H1 (cell line): ENCODE measurements at regions not wholly inside any gene's neighbourhood (a gene's known extent, or its start where the extent isn't known, plus 50 kb on each side); places are given as distances from the start of the nearest gene placed in this dataset.

Source experiments
- CTCF ChIA-PET: fragments of 300-600 bp; sonication (Branson Sonifier 250); formaldehyde crosslinking; loops from one replicate; lab custom pipeline; 2021; ENCODE audit not compliant: partially characterized antibody; lab: Charles Lee
- POLR2A ChIA-PET: fragments of 300-600 bp; sonication (Branson Sonifier 250); formaldehyde crosslinking; loops from one replicate; lab custom pipeline; 2021; ENCODE audit warnings: inconsistent platforms; ENCODE audit not compliant: partially characterized antibody; lab: Charles Lee
- DNase-seq, 2 experiments: peaks; one replicate each; pipeline versions ENCODE4 v3.0.0 to v3.0.0-alpha.2; 2010 to 2022; ENCODE audit warnings: low spot score in 2 of 2, low read depth in 1 of 2, mixed read lengths in 1 of 2
- FAIRE-seq: peaks from 2 replicates; lab custom pipeline; 2011; peaks lifted over from hg19 to GRCh38; lab: Jason Lieb, UNC
- H2AFZ ChIP-seq: 2 replicates; pipeline ENCODE4 v1.8.1; 2012; ENCODE audit warnings: low read length, inconsistent platforms
- H2AK5ac ChIP-seq: 2 replicates; pipeline ENCODE4 v1.6.1; 2013; ENCODE audit warnings: low read depth, low read length
- H2BK120ac ChIP-seq: replicated peaks from 2 replicates; pipeline ENCODE3; 2013; ENCODE audit warnings: low read depth, low read length, inconsistent platforms
- H2BK12ac ChIP-seq: 2 replicates; pipeline ENCODE4 v1.6.1; 2013; ENCODE audit warnings: low read depth, low read length
- H2BK15ac ChIP-seq: 2 replicates; pipeline ENCODE4 v1.6.1; 2013; ENCODE audit warnings: low read length
- H2BK20ac ChIP-seq: 2 replicates; pipeline ENCODE4 v1.6.1; 2013; ENCODE audit warnings: low read length
- H2BK5ac ChIP-seq: 2 replicates; pipeline ENCODE4 v1.6.1; 2013; ENCODE audit warnings: low read depth, low read length
- H3K14ac ChIP-seq: 2 replicates; pipeline ENCODE4 v1.6.1; 2013; ENCODE audit warnings: inconsistent platforms; ENCODE audit not compliant: insufficient read length
- H3K18ac ChIP-seq: 2 replicates; pipeline ENCODE4 v1.6.1; 2013; ENCODE audit warnings: low read length; ENCODE audit errors: extremely low read depth
- H3K23ac ChIP-seq: 2 replicates; pipeline ENCODE4 v1.6.1; 2013; ENCODE audit warnings: inconsistent platforms; ENCODE audit not compliant: insufficient read length
- H3K23me2 ChIP-seq: 2 replicates; pipeline ENCODE4 v1.6.1; 2013; ENCODE audit warnings: low read depth, low read length
- H3K27ac ChIP-seq: 2 replicates; pipeline ENCODE4 v1.6.1; 2011; ENCODE audit warnings: low read depth, low read length, inconsistent platforms
- H3K27me3 ChIP-seq, 4 experiments: replicated peaks in 1 of 4; 1 replicate in 1 of 4; 2 replicates in 3 of 4; pipeline versions ENCODE4 v1.6.1 to v1.8.1; 2011 to 2013; ENCODE audit warnings: low read length in 3 of 4, mild to moderate bottlenecking in 3 of 4, inconsistent platforms in 2 of 4, mixed read lengths in 2 of 4, moderate library complexity in 1 of 4; ENCODE audit not compliant: control insufficient read depth in 3 of 4, insufficient read depth in 3 of 4; ENCODE audit errors: extremely low read depth in 1 of 4
- H3K36me3 ChIP-seq, 4 experiments: 2 replicates each; pipeline versions ENCODE4 v1.6.1 to v1.8.1; 2011 to 2013; ENCODE audit warnings: mild to moderate bottlenecking in 4 of 4, low read length in 3 of 4, moderate library complexity in 2 of 4, control low read depth in 1 of 4, inconsistent platforms in 1 of 4; ENCODE audit not compliant: insufficient read depth in 4 of 4, control insufficient read depth in 2 of 4
- H3K4ac ChIP-seq: replicated peaks from 2 replicates; pipeline ENCODE3; 2013; ENCODE audit warnings: low read length, low read depth, mixed read lengths, inconsistent platforms; ENCODE audit not compliant: insufficient read length
- H3K4me1 ChIP-seq, 4 experiments: replicated peaks in 1 of 4; 1 replicate in 1 of 4; 2 replicates in 3 of 4; pipeline versions ENCODE4 v1.6.1 to v1.8.1; 2011 to 2013; ENCODE audit warnings: low read length in 3 of 4, inconsistent platforms in 2 of 4, mixed read lengths in 1 of 4; ENCODE audit not compliant: insufficient read depth in 4 of 4, control insufficient read depth in 3 of 4
- H3K4me2 ChIP-seq, 2 experiments: 2 replicates each; pipeline versions ENCODE4 v1.6.1 to v1.8.1; 2011 to 2013; ENCODE audit warnings: low read depth in 2 of 2, low read length in 2 of 2, control low read depth in 1 of 2, inconsistent platforms in 1 of 2, mild to moderate bottlenecking in 1 of 2; ENCODE audit not compliant: insufficient read depth in 1 of 2
- H3K4me3 ChIP-seq, 4 experiments: fragments of 200-600, 300-600 bp in 1 of 4; sonication (generic), shearing (Covaris generic), sonication (Bioruptor Twin) in 1 of 4; 2 replicates each; pipeline versions ENCODE4 v1.5.1 to v1.8.1; 2011 to 2016; ENCODE audit warnings: low read length in 4 of 4, low read depth in 3 of 4, control low read depth in 2 of 4, inconsistent platforms in 2 of 4, mild to moderate bottlenecking in 2 of 4, mixed read lengths in 1 of 4, moderate library complexity in 1 of 4; ENCODE audit not compliant: insufficient read depth in 2 of 4; ENCODE audit errors: extremely low read depth in 1 of 4
- H3K56ac ChIP-seq: replicated peaks from 2 replicates; pipeline ENCODE3; 2013; ENCODE audit warnings: low read depth, mild to moderate bottlenecking, mixed read lengths, low read length, inconsistent platforms; ENCODE audit not compliant: insufficient read length
- H3K79me1 ChIP-seq: 2 replicates; pipeline ENCODE4 v1.6.1; 2013; ENCODE audit warnings: low read depth, low read length, control low read depth
- H3K79me2 ChIP-seq, 2 experiments: 2 replicates each; pipeline versions ENCODE4 v1.6.1 to v1.8.1; 2012 to 2013; ENCODE audit warnings: low read length in 2 of 2, mild to moderate bottlenecking in 2 of 2, inconsistent platforms in 1 of 2; ENCODE audit not compliant: insufficient read depth in 2 of 2, control insufficient read depth in 1 of 2
- H3K9ac ChIP-seq, 4 experiments: replicated peaks in 1 of 4; 1 replicate in 1 of 4; 2 replicates in 3 of 4; pipeline versions ENCODE4 v1.6.1 to v1.8.1; 2011 to 2013; ENCODE audit warnings: low read depth in 3 of 4, low read length in 3 of 4, control low read depth in 2 of 4, mild to moderate bottlenecking in 2 of 4, moderate library complexity in 2 of 4, inconsistent platforms in 1 of 4; ENCODE audit errors: extremely low read depth in 1 of 4
- H3K9me3 ChIP-seq, 2 experiments: 2 replicates each; pipeline versions ENCODE4 v1.6.1 to v1.8.1; 2012 to 2013; ENCODE audit warnings: mild to moderate bottlenecking in 2 of 2, moderate library complexity in 2 of 2, control low read depth in 1 of 2, inconsistent platforms in 1 of 2, low read depth in 1 of 2, low read length in 1 of 2, mixed read lengths in 1 of 2; ENCODE audit not compliant: insufficient read depth in 2 of 2
- H4K20me1 ChIP-seq, 2 experiments: replicated peaks in 1 of 2; 2 replicates each; pipeline versions ENCODE3 to v1.8.1; 2011 to 2013; ENCODE audit warnings: inconsistent platforms in 2 of 2, low read length in 2 of 2, mild to moderate bottlenecking in 1 of 2; ENCODE audit not compliant: insufficient read depth in 2 of 2, control insufficient read depth in 1 of 2
- H4K5ac ChIP-seq: 2 replicates; pipeline ENCODE4 v1.6.1; 2013; ENCODE audit warnings: low read length, low read depth, mixed read lengths, inconsistent platforms; ENCODE audit not compliant: insufficient read length
- H4K8ac ChIP-seq: 2 replicates; pipeline ENCODE4 v1.8.0; 2013; ENCODE audit warnings: mild to moderate bottlenecking, moderate library complexity, low read length, inconsistent platforms; ENCODE audit not compliant: insufficient read depth; ENCODE audit errors: extremely low read depth
- H4K91ac ChIP-seq: replicated peaks from 2 replicates; pipeline ENCODE3; 2013; ENCODE audit warnings: low read length, mixed read lengths, inconsistent platforms; ENCODE audit not compliant: insufficient read length
- CHD1 ChIP-seq: IDR thresholded peaks from 2 replicates; pipeline ENCODE4 v1.6.1; 2012; ENCODE audit warnings: low read depth, low read length, improper control_type of control experiment
- KDM5A ChIP-seq: fragments of 200-600 bp; IDR thresholded peaks from 2 replicates; pipeline ENCODE4 v1.7.1; 2012; ENCODE audit warnings: mild to moderate bottlenecking, low read length, inconsistent platforms, mixed read lengths
- RNF2 ChIP-seq: fragments of 200-900, 300-1000 bp; sonication (generic); IDR thresholded peaks from 2 replicates; pipeline ENCODE4 v1.7.1; 2016; ENCODE audit warnings: borderline replicate concordance, low read depth, mild to moderate bottlenecking, antibody characterized with exemption, low read length; ENCODE audit not compliant: poor library complexity, severe bottlenecking; ENCODE audit errors: missing control alignments
- SAP30 ChIP-seq: fragments of 300-600 bp; sonication (generic); IDR thresholded peaks from 2 replicates; pipeline ENCODE4 v1.7.1; 2012; ENCODE audit warnings: low read length, moderate library complexity, mild to moderate bottlenecking, inconsistent platforms; ENCODE audit not compliant: insufficient read depth, insufficient replicate concordance
- TAF1 ChIP-seq: IDR thresholded peaks from 2 replicates; pipeline ENCODE4 v1.6.1; 2011; ENCODE audit warnings: mild to moderate bottlenecking, low read depth, low read length
- TAF7 ChIP-seq: optimal IDR thresholded peaks from 2 replicates; pipeline ENCODE3; 2011; ENCODE audit warnings: low read depth, mild to moderate bottlenecking, inconsistent platforms, low read length, moderate library complexity, borderline replicate concordance
- TCF12 ChIP-seq: IDR thresholded peaks from 2 replicates; pipeline ENCODE4 v1.6.1; 2011; ENCODE audit warnings: low read depth, mild to moderate bottlenecking, low read length
- YY1 ChIP-seq: IDR thresholded peaks from 2 replicates; pipeline ENCODE4 v1.6.1; 2011; ENCODE audit warnings: low read depth, mild to moderate bottlenecking, low read length
- WGBS, 2 experiments: shearing (Covaris generic) in 1 of 2; methylation state at CpG; one replicate each; pipeline versions ENCODE4 v1.1.6 to v1.1.7; 2013 to 2015; ENCODE audit warnings: low lambda C conversion rate in 2 of 2, mixed read lengths in 2 of 2, inconsistent platforms in 1 of 2, low coverage in 1 of 2, missing lambda C conversion rate in 1 of 2; ENCODE audit not compliant: insufficient replicate concordance in 2 of 2, insufficient coverage in 1 of 2, insufficient read length in 1 of 2; ENCODE audit errors: extremely low coverage in 1 of 2, missing lambda C conversion rate in 1 of 2; 5-methylcytosine and 5-hydroxymethylcytosine counted together
- TF ChIP-seq, protein P1 (sequence below), 3 experiments: IDR thresholded peaks; 1 replicate in 2 of 3; 2 replicates in 1 of 3; pipeline versions ENCODE4 v1.5.1 to v1.6.1; 2011; ENCODE audit warnings: low read length in 3 of 3, mild to moderate bottlenecking in 3 of 3, inconsistent platforms in 2 of 3, low read depth in 1 of 3, moderate library complexity in 1 of 3; ENCODE audit not compliant: insufficient read depth in 1 of 3; ENCODE audit errors: control extremely low read depth in 1 of 3
- TF ChIP-seq, protein P2 (sequence below): IDR thresholded peaks from 2 replicates; pipeline ENCODE4 v1.6.1; 2012; ENCODE audit warnings: low read length, inconsistent platforms

DNA sequence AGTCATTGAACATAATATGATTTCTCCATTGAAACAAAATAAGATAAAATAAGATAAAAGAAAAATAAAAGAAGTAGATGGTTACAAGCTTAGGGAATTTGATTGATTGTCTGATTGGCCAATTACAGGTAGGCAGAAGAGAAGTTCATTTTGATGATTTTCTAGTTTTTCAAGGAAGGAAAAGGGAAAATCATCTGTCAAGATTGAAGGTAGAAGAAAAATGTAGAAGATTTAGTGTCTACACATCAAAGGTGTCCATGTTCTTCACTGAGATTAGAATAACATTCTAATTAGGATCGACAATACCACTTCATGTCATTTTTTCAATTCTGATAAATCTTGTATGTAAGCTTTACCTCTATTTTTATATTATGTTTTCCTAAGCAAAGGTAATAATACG, 489.1 kb downstream of the PCDH18 start:
- Histone ChIP-seq H3K36me3 (no peaks in the 10 kb centered on the region), H2AK5ac (no peak overlapping the region), H2BK120ac (no peak overlapping the region), H3K14ac (no peak overlapping the region), H2BK15ac (no peak overlapping the region), H4K20me1 (no peaks in the 10 kb centered on the region), H3K27me3 (no peaks in the 10 kb centered on the region), H3K79me1 (no peaks in the 10 kb centered on the region), H4K5ac (no peak overlapping the region), H2AFZ (no peak overlapping the region), H4K91ac (no peak overlapping the region), H3K9ac (no peak overlapping the region), H3K9me3 (no peaks in the 10 kb centered on the region), H2BK20ac (no peak overlapping the region), H3K23ac (no peak overlapping the region), H3K18ac (no peak overlapping the region), H2BK12ac (no peak overlapping the region), H3K27ac (no peak overlapping the region), H3K56ac (no peak overlapping the region), H3K4me3 (no peak overlapping the region), H3K4ac (no peak overlapping the region), H3K79me2 (no peaks in the 10 kb centered on the region), H2BK5ac (no peak overlapping the region), H3K4me1 (no peaks in the 10 kb centered on the region), H4K8ac (no peak overlapping the region), H3K23me2 (no peaks in the 10 kb centered on the region), H3K4me2 (no peak overlapping the region)
- DNase-seq (no peak), FAIRE-seq (no peak)
- 85% methylated on average over 2 of the region's 2 CpGs; no CpG with 5 or more reads in 1 of the 2 experiments for WGBS, 2 experiments
- ChIA-PET POLR2A (no interaction called here), CTCF (no interaction called here)
- TF ChIP-seq, protein P1, sequence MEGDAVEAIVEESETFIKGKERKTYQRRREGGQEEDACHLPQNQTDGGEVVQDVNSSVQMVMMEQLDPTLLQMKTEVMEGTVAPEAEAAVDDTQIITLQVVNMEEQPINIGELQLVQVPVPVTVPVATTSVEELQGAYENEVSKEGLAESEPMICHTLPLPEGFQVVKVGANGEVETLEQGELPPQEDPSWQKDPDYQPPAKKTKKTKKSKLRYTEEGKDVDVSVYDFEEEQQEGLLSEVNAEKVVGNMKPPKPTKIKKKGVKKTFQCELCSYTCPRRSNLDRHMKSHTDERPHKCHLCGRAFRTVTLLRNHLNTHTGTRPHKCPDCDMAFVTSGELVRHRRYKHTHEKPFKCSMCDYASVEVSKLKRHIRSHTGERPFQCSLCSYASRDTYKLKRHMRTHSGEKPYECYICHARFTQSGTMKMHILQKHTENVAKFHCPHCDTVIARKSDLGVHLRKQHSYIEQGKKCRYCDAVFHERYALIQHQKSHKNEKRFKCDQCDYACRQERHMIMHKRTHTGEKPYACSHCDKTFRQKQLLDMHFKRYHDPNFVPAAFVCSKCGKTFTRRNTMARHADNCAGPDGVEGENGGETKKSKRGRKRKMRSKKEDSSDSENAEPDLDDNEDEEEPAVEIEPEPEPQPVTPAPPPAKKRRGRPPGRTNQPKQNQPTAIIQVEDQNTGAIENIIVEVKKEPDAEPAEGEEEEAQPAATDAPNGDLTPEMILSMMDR (IDR thresholded peaks at IDR 0.05; ENCODE audit: control extremely low read depth in 1 of 3, insufficient read depth in 1 of 3, low read depth in 1 of 3, low read length in 3 of 3), result no peak
- TF ChIP-seq TCF12 (no peak), SAP30 (no peak), YY1 (no peak), CHD1 (no peak), RNF2 (no peak), KDM5A (no peak), TAF1 (no peak), TAF7 (no peak)
- TF ChIP-seq, protein P2, sequence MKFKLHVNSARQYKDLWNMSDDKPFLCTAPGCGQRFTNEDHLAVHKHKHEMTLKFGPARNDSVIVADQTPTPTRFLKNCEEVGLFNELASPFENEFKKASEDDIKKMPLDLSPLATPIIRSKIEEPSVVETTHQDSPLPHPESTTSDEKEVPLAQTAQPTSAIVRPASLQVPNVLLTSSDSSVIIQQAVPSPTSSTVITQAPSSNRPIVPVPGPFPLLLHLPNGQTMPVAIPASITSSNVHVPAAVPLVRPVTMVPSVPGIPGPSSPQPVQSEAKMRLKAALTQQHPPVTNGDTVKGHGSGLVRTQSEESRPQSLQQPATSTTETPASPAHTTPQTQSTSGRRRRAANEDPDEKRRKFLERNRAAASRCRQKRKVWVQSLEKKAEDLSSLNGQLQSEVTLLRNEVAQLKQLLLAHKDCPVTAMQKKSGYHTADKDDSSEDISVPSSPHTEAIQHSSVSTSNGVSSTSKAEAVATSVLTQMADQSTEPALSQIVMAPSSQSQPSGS, result no peak
